PFSK-1 (cell line): ENCODE measurements at regions not wholly inside any gene's neighbourhood (a gene's known extent, or its start where the extent isn't known, plus 50 kb on each side); places are given as distances from the start of the nearest gene placed in this dataset.

Experiments
- FOXP2 ChIP-seq: optimal IDR thresholded peaks from 2 replicates; pipeline ENCODE3; 2011; ENCODE audit warnings: borderline replicate concordance, control low read depth, inconsistent platforms; ENCODE audit not compliant: insufficient read depth; ENCODE audit errors: extremely low read length, extremely low read depth
- POLR2AphosphoS5 ChIP-seq: IDR thresholded peaks from 2 replicates; pipeline ENCODE4 v1.6.1; 2012; ENCODE audit warnings: low read depth, mild to moderate bottlenecking, control low read depth, low read length, moderate library complexity
- SIN3A ChIP-seq: IDR thresholded peaks from 2 replicates; pipeline ENCODE4 v1.6.1; 2012; ENCODE audit warnings: mild to moderate bottlenecking, low read length, moderate library complexity, borderline replicate concordance; ENCODE audit not compliant: insufficient read depth
- TAF1 ChIP-seq: IDR thresholded peaks from 2 replicates; pipeline ENCODE4 v1.6.1; 2012; ENCODE audit warnings: low read length, control low read depth, borderline replicate concordance; ENCODE audit not compliant: insufficient read depth
- TF ChIP-seq, protein P1 (sequence below), 2 experiments: IDR thresholded peaks; 2 replicates each; pipeline versions ENCODE4 v1.6.1 to v1.8.0; 2011 to 2012; ENCODE audit warnings: low read depth in 2 of 2, low read length in 2 of 2, control low read depth in 1 of 2, inconsistent platforms in 1 of 2, mild to moderate bottlenecking in 1 of 2, moderate library complexity in 1 of 2; ENCODE audit not compliant: insufficient read depth in 1 of 2

GRCh38 chr9:107142896-107143603 lies 140.0 kb upstream of the RAD23B start:
- TF ChIP-seq, protein P1, sequence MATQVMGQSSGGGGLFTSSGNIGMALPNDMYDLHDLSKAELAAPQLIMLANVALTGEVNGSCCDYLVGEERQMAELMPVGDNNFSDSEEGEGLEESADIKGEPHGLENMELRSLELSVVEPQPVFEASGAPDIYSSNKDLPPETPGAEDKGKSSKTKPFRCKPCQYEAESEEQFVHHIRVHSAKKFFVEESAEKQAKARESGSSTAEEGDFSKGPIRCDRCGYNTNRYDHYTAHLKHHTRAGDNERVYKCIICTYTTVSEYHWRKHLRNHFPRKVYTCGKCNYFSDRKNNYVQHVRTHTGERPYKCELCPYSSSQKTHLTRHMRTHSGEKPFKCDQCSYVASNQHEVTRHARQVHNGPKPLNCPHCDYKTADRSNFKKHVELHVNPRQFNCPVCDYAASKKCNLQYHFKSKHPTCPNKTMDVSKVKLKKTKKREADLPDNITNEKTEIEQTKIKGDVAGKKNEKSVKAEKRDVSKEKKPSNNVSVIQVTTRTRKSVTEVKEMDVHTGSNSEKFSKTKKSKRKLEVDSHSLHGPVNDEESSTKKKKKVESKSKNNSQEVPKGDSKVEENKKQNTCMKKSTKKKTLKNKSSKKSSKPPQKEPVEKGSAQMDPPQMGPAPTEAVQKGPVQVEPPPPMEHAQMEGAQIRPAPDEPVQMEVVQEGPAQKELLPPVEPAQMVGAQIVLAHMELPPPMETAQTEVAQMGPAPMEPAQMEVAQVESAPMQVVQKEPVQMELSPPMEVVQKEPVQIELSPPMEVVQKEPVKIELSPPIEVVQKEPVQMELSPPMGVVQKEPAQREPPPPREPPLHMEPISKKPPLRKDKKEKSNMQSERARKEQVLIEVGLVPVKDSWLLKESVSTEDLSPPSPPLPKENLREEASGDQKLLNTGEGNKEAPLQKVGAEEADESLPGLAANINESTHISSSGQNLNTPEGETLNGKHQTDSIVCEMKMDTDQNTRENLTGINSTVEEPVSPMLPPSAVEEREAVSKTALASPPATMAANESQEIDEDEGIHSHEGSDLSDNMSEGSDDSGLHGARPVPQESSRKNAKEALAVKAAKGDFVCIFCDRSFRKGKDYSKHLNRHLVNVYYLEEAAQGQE (IDR thresholded peaks at IDR 0.05; ENCODE audit: insufficient read depth in 1 of 2, low read depth in 2 of 2, low read length in 2 of 2), result no peak
- TF ChIP-seq POLR2AphosphoS5, result no peak
- TF ChIP-seq TAF1, result no peak
- TF ChIP-seq SIN3A, result no peak
- no peak for TF ChIP-seq FOXP2
